Smooth muscle cell (in vitro differentiated cells): ENCODE measurements at regions not wholly inside any gene's neighbourhood (a gene's known extent, or its start where the extent isn't known, plus 50 kb on each side); places are given as distances from the start of the nearest gene placed in this dataset.
A peak's percentile ranks its signal among the peaks of the same experiment; 100 is the strongest.

Source experiments
- DNase-seq: peaks from one replicate; lab custom pipeline; 2025; ENCODE audit not compliant: unreplicated experiment; lab: John Stamatoyannopoulos, UW
- H2AFZ ChIP-seq: fragments of 200-600 bp; sonication (generic); 2 replicates; pipeline ENCODE4 v1.6.0; 2016; ENCODE audit warnings: antibody characterized with exemption, low read depth, mild to moderate bottlenecking
- H3F3A ChIP-seq: fragments of 200-600 bp; sonication (generic); 2 replicates; pipeline ENCODE4 v1.6.0; 2017; ENCODE audit warnings: antibody characterized with exemption, low read depth
- H3K27ac ChIP-seq: fragments of 200-600 bp; sonication (generic); 2 replicates; pipeline ENCODE4 v1.5.1; 2016; ENCODE audit warnings: low read depth, mild to moderate bottlenecking
- H3K27me3 ChIP-seq: fragments of 200-600 bp; sonication (generic); 2 replicates; pipeline ENCODE4 v1.6.1; 2016; ENCODE audit warnings: low read depth, mild to moderate bottlenecking
- H3K36me3 ChIP-seq: fragments of 200-600 bp; sonication (generic); 2 replicates; pipeline ENCODE4 v1.5.1; 2016; ENCODE audit warnings: low read depth
- H3K4me1 ChIP-seq: fragments of 200-600 bp; sonication (generic); 2 replicates; pipeline ENCODE4 v1.5.1; 2016; ENCODE audit warnings: low read depth
- H3K4me2 ChIP-seq: fragments of 200-600 bp; sonication (generic); 2 replicates; pipeline ENCODE4 v1.6.0; 2016; ENCODE audit warnings: mild to moderate bottlenecking
- H3K4me3 ChIP-seq: fragments of 200-600 bp; sonication (generic); 2 replicates; pipeline ENCODE4 v1.5.1; 2016; ENCODE audit warnings: mild to moderate bottlenecking
- H3K79me2 ChIP-seq: fragments of 200-600 bp; sonication (generic); 2 replicates; pipeline ENCODE4 v1.6.0; 2016; ENCODE audit warnings: low read depth, mild to moderate bottlenecking
- H3K9ac ChIP-seq: fragments of 200-600 bp; sonication (generic); 2 replicates; pipeline ENCODE4 v1.6.0; 2016; ENCODE audit warnings: low read depth
- H3K9me3 ChIP-seq: fragments of 200-600 bp; sonication (generic); replicated peaks from 2 replicates; pipeline ENCODE4 v1.5.1; 2016; ENCODE audit warnings: low read depth
- H4K20me1 ChIP-seq: fragments of 200-600 bp; sonication (generic); 2 replicates; pipeline ENCODE4 v1.6.0; 2016; ENCODE audit warnings: low read depth
- WGBS: methylation state at CpG from one replicate; pipeline ENCODE4 v1.1.7; 2016; ENCODE audit warnings: low lambda C conversion rate; 5-methylcytosine and 5-hydroxymethylcytosine counted together
- TF ChIP-seq, protein P1 (sequence below): fragments of 200-600 bp; sonication (generic); IDR thresholded peaks from 2 replicates; pipeline ENCODE4 v1.5.1; 2017; ENCODE audit warnings: borderline replicate concordance, mild to moderate bottlenecking, antibody characterized with exemption; ENCODE audit not compliant: insufficient read depth, poor library complexity, severe bottlenecking

DNA sequence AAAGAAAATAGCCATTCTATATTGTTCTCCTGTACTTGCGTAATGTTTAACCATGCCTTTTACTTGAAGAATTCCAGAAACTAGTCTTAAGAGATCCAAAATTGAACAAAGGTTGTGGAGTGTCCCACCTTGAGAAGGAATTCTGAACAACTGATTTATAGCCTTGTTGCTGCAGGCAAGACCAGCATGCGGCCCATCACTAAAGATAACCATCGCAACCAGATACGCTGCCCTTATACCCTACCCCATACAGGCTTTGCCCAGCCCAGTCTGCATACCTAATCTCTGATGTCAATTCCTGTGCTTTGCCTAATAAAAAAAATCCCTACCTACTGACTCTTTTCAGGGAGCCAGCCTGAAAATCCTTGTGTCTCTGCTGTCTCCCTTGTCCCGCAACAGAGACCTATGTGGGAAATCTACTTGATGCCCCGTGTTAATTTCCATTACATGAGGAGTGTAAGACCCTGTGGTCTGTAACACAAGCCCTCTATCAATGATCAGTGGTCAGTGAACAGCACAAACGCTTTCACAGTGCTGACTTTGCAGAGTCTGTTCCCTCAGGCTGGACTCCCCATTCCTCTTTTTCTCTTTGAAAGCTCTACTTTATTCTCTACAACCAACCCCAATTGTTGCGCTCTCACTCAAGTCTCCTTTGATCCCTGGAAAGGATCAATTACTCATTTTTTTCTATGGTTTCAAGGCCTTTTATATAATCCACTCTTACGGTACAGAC is 125.7 kb upstream of the BTBD3 start:
- DNase-seq: no peak
- peak overlapping the region; percentile 93 for H3K27ac ChIP-seq
- peaks cover 17% of the 10 kb centered on the region for H3K4me1 ChIP-seq
- 29% methylated on average over 9 of the region's 9 CpGs for WGBS
- no peak overlapping the region for H3K4me3 ChIP-seq
- H2AFZ ChIP-seq: peak overlapping the region; percentile 89
- no peaks in the 10 kb centered on the region for H4K20me1 ChIP-seq
- no peaks in the 10 kb centered on the region for H3K27me3 ChIP-seq
- peak overlapping the region; percentile 70 for H3K4me2 ChIP-seq
- no peaks in the 10 kb centered on the region for H3K9me3 ChIP-seq
- H3F3A ChIP-seq: peaks cover 16% of the 10 kb centered on the region
- H3K9ac ChIP-seq: peak overlapping the region; percentile 76
- no peaks in the 10 kb centered on the region for H3K36me3 ChIP-seq
- no peaks in the 10 kb centered on the region for H3K79me2 ChIP-seq
- TF ChIP-seq, protein P1, sequence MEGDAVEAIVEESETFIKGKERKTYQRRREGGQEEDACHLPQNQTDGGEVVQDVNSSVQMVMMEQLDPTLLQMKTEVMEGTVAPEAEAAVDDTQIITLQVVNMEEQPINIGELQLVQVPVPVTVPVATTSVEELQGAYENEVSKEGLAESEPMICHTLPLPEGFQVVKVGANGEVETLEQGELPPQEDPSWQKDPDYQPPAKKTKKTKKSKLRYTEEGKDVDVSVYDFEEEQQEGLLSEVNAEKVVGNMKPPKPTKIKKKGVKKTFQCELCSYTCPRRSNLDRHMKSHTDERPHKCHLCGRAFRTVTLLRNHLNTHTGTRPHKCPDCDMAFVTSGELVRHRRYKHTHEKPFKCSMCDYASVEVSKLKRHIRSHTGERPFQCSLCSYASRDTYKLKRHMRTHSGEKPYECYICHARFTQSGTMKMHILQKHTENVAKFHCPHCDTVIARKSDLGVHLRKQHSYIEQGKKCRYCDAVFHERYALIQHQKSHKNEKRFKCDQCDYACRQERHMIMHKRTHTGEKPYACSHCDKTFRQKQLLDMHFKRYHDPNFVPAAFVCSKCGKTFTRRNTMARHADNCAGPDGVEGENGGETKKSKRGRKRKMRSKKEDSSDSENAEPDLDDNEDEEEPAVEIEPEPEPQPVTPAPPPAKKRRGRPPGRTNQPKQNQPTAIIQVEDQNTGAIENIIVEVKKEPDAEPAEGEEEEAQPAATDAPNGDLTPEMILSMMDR: no peak

- Histone ChIP-seq H3K4me2 (peak overlapping the region; percentile 70), H3K36me3 (no peaks in the 10 kb centered on the region), H3K4me1 (peaks cover 17% of the 10 kb centered on the region), H3K27me3 (no peaks in the 10 kb centered on the region), H3K9me3 (no peaks in the 10 kb centered on the region), H3K4me3 (no peak overlapping the region), H3K79me2 (no peaks in the 10 kb centered on the region), H3K9ac (peak overlapping the region; percentile 76), H3F3A (peaks cover 16% of the 10 kb centered on the region), H4K20me1 (no peaks in the 10 kb centered on the region), H2AFZ (peak overlapping the region; percentile 89), H3K27ac (peak overlapping the region; percentile 93)
- TF ChIP-seq, protein P1: no peak
- WGBS: 26% methylated on average over 2 of the region's 2 CpGs
- DNase-seq: no peak
Measured at GRCh38 chr20:11792568-11792953, 125.1 kb upstream of the BTBD3 start.

- Histone ChIP-seq H3K79me2 (no peaks in the 10 kb centered on the region), H3K27ac (peak overlapping the region; percentile 17), H3F3A (peaks cover 16% of the 10 kb centered on the region), H3K4me1 (peaks cover 17% of the 10 kb centered on the region), H3K9me3 (no peaks in the 10 kb centered on the region), H3K4me2 (no peak overlapping the region), H3K36me3 (no peaks in the 10 kb centered on the region), H3K27me3 (no peaks in the 10 kb centered on the region), H3K4me3 (no peak overlapping the region), H4K20me1 (no peaks in the 10 kb centered on the region), H2AFZ (no peak overlapping the region), H3K9ac (no peak overlapping the region)
- TF ChIP-seq, protein P1: no peak
- 89% methylated on average over 3 of the region's 3 CpGs for WGBS
- DNase-seq: no peak
Measured at GRCh38 chr20:11794525-11794924, 123.2 kb upstream of the BTBD3 start.

DNA sequence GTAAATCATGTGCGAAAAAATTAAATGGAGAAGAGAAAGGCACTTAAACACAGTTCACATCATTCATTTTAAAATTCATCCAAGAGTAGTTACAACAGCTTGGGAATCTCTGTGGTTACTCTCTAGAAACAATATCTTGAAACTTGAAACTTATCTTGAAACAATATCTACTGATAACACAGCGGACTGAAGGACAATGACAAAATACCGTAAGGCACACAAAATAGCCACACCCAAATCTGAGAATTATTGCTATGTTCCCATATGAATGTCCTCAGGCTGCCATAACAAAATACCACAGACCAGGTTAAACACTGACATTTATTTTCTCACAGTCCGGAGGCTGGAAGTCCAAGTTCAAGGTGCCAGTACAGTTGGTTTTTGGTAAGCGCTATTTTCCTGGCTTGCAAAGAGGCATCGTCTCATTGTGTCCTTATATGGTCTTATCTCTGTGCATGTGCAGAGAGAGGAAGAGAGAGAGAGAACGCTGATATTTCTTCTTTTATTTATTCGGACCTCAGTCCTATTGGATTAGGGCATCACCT is 122.5 kb upstream of the BTBD3 start:
- 82% methylated on average over 8 of the region's 8 CpGs for WGBS
- H3K4me3 ChIP-seq: no peak overlapping the region

More for the DNA sequence above, 122.5 kb upstream of the BTBD3 start:
- no peak overlapping the region for H2AFZ ChIP-seq
- peaks cover 16% of the 10 kb centered on the region for H3F3A ChIP-seq
- TF ChIP-seq, protein P1: no peak
- no peaks in the 10 kb centered on the region for H3K27me3 ChIP-seq
- no peaks in the 10 kb centered on the region for H4K20me1 ChIP-seq
- no peak overlapping the region for H3K4me2 ChIP-seq
- no peaks in the 10 kb centered on the region for H3K9me3 ChIP-seq
- no peaks in the 10 kb centered on the region for H3K79me2 ChIP-seq
- H3K36me3 ChIP-seq: no peaks in the 10 kb centered on the region
- peaks cover 17% of the 10 kb centered on the region for H3K4me1 ChIP-seq
- DNase-seq: no peak
- H3K27ac ChIP-seq: peak overlapping the region; percentile 17
- no peak overlapping the region for H3K9ac ChIP-seq
